NCI-H146 (cell line): ENCODE measurements at regions not wholly inside any gene's neighbourhood (a gene's known extent, or its start where the extent isn't known, plus 50 kb on each side); places are given as distances from the start of the nearest gene placed in this dataset.

Experiments used
- DNase-seq: peaks from one replicate; lab custom pipeline; 2025; lab: John Stamatoyannopoulos, UW

DNA sequence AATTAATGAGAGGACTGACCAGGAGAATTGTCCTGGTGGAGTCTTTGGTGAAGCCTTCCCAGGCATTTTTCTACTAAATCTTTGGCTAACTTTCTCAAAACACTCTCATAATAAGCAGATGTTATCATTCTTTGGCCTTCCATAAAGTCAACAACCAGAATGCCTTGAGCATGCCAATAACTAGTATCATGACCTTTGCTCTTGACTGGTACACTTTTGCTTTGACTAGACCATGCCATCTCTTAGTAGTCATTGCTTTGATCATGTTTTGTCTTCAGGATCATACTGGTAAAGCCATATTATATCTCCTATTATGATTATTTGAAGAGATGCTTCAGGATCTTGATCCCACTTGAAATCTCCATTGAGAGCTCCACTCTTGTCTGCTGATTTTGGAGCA, 506.9 kb downstream of the ELAVL2 start:
- DNase-seq = no peak

DNA sequence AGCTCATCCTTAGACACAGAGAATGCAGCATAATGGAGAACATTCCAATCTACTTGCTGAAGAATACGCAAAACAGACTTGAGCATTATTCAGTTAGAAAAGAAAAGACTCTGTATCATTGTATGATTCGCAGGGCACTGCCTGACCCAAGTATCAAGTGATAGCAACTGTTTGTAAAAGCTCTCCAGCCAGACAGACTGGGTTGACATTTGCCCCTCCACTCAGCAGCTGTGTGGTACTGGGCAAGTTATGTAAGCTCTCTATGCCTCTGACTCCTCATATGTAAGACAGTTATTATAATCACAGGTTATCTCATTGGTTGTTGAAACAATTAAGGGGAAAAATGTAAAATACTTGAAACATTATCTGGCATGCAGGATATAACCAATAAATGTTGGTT, 505.0 kb downstream of the ELAVL2 start:
- peak; percentile 74 for DNase-seq

DNA sequence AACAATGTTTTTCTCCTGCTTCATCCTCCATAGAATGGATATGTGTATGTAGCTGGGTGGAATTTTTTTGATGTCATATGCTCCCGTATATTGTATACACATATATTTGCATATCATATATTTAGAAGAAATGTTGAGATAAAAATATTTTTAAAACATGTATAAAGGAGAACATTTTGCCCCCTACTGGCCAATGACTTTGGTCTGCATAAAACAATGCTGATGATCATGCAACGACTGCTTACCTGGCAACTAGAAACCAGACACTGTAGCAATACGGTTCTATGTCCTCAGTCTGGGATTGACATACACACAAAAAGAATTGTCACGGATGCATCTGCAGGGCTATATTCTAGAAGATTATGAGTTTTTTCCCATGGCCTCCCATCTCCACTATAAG, 503.6 kb downstream of the ELAVL2 start:
- peak; percentile 9 for DNase-seq

DNA sequence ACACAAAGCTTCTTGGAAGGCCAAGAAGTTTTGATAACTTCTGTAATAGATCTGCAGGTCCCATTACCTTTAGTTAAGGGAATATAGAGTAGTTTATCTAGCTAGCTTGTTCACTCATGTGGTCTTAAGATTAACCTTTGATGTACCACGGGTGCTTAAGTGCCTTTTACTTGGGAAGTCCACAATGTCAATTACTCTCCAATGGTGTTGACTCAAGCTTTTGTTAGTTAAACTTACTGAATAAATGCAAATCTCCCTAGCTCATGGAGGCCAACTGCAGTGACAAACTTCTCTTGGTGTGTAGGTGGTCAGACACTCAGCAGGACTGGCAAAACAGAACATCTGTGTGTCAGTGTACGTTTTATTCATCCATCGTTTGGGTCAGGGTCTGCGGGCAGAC, 501.5 kb downstream of the ELAVL2 start:
- no peak for DNase-seq

DNA sequence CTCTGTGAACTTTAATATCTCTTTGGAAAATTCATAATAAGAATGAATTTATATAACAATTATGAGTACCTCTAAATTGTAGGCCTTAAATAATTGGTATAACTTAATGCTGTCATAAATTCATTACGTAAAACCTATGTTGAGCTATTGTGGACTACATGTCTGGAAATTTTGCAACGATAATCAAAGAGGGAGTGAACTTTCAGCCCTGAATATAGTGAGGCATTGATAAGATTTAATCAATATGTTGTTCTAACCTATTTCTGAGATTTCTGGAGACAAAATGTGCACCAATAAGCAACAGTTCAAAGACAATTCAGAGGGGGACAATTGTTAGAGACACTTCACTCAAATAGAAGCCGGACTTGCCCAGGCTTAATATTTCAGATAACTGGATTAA, 499.4 kb downstream of the ELAVL2 start:
- no peak for DNase-seq

DNA sequence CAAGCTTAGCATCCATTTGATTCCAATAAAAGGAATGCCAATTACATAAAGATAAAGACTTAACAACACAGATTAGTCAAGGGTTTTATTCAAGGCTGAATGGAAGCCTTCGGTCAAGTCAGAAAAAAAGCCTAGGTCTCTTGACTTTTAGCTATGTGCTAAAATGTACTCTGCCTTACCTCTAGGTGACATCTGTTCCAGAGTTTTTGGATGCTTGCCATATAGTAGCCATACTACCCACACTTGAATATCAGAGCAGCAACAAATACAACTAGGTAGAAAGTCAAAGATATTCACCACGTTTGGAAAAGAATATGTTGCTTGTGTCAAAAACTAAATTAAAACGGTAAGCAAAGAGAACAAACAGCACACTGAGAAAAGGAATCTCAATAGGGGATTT, 484.7 kb downstream of the ELAVL2 start:
- DNase-seq = no peak

DNA sequence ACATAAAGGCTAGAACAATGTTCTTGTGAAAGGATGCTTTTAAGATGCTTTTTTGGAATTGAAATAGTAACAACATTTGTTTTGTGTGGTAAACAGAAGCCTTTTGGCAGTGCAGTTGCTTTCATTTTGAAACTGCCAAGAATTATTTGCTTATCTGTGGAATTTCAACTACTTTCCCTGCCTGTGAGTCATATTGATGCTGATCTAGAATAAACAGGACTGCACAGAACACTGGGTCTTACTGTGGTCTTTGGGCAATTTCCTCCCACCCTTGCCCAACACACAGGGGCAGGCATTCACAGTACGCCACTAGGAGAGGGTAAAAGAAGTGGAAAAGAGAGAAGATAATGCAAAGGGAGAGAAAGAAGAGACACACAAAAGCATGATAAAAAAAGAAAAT, 483.7 kb downstream of the ELAVL2 start:
- DNase-seq = no peak

DNA sequence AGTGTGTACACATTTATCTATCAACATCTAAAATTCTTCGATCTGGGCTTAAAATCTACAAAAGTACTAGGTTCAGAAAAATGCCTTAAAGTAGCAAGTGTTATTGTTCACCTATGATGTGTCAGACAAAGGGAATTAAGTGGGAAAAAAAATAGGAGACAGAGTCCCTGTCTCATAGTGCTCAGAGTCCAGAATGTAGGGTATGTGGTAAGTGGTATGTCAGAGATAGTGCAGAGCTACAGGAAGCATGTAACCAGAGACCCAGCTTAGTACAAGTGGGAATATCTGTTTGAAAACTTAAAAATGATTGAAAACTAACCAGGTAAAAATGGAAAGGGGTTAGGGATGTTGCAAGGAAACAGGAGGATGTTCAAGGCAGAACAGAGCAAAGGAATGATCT, 482.8 kb downstream of the ELAVL2 start:
- DNase-seq = no peak

DNA sequence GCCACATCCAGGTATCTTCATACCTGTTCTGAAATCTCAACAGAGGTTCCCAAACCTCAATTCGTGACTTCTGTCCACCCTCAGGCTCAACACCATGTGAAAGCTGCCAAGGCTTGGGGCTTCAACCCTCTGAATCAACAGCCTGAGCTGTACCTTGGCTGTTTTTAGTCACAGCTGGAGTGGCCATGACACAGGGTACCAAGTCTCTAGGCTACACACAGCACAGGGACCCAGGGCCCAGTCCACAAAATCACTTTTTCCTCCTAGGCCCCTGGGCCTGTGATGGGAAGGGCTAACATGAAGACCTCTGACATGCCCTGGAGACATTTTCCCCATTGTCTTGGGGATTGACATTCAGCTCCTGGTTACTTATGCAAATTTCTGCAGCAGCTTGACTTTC, 464.9 kb downstream of the ELAVL2 start:
- no peak for DNase-seq

DNA sequence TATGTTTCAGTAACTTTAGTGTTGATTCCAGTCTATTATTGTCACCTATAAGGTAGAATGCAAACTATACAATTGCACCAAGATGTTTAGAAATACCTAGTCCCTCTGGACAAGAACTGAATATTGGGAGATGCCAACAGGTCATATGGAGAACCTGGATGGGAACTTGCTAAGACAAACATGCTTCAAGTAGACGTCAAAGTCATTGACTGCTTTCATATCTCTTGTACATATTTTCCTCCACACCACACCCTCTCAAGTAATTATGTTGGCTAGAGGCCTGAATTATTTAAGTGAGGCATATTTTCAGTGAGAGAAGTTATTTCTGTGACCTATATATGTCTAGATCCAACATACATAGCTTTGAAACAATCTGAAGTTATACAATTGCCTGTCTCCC, 453.3 kb downstream of the ELAVL2 start:
- no peak for DNase-seq

DNA sequence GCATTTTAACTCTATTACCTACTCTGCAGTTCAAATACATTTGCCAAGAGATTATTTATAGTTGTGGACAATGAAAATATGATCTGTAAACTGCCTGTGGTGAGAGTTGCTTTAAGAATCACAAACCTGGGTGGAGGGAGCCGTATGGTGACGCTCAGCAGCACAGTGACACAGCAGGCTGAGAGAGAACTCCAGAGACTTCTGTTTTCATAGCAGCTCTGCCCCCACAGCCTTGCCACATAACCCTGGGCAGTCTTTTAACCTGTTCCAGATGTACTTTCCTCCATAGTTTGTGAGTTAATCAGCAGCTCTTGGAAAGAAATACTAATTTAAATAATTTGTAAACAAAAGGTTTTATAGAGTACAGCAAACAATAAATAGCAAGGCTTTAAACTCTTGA, 450.5 kb downstream of the ELAVL2 start:
- no peak for DNase-seq

DNA sequence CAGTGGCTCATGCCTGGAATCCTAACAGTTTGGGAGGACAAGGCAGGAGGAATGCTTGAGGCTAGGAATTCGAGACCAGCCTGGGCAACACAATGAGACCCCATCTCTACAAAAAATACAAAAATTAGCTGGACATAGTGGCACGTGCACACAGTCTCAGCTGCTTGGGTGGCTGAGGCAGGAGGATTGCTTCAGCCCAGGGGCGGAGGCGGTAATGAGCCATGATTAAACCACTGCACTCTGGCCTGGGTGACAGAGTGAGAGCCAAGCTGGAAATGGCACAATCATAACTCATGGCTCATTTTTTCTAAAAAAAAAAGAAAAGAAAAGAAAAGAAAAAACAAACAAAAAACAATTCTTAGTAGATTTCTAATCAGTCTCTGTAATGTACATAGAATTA, 446.2 kb downstream of the ELAVL2 start:
- no peak for DNase-seq

DNA sequence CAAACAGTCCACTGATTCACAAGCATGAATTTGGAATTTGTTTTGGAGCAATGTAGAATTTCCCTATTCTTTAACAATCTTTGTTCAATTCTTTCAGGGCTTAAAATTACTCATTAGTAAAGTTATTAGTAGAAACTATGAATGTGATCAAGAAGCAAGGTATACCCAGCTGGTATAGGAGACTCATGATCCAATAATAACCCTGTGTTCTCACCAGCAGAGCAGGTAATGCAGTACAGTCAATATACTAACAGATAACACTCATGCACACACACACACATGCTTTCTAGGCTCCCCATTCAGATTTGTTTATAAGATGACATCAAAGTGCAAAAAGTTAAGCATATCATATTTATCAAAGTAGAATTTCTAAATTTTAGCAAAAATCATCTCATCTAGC, 445.2 kb downstream of the ELAVL2 start:
- no peak for DNase-seq

DNA sequence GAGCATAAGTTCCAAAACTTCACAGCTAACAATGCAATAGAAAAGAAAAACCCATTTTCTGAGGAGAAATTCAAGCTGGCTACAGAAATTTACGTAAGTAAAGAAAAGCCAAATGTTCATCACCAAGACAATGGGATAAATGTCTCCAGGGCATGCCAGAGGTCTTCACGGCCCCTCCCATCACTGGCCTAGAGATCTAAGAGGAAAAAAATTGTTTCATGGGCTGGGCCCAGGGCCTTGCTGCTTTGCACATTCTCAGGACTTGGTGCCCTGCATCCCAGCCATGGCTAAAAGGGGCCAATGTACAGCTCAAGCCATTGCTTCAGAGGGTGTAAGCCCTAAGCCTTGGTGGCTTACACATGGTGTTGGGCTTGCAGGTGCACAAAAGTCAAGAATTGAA, 443.6 kb downstream of the ELAVL2 start:
- DNase-seq = no peak

DNA sequence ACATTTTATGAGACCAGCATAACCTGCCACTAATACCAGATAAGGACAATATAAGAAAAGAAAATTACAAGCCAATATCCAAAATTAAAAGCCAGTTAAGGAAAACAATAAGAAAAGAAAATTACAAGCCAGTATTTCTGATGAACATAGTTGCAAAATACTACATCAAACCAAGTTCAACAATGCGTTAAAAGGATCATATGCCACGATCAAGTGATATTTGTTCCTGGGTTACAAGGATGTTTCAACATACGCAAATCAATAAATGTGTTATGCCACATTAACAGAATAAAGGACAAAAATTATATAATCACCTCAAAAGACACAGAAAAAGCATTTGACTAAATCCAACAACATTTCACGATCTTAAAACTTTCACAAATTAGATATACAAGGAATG, 431.9 kb downstream of the ELAVL2 start:
- no peak for DNase-seq

DNA sequence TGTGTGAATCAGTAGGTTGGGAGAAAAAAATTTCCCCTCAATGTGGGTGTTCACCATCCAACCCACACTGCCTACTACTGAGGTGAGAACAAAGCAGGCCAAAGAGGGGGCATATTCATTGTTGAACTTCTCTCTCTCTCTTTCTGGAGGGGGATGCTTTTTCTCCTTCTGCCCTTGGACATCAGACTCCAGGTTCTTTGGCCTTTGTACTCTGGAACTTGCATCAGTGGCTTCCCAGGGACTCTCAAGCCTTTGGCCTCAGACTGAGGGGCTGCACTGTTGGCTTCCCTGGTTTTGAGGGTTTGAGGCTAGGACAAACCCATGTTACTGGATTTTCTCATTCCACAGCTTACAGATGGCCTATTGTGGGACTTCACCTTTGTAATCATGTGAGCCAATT, 417.2 kb downstream of the ELAVL2 start:
- no peak for DNase-seq

DNA sequence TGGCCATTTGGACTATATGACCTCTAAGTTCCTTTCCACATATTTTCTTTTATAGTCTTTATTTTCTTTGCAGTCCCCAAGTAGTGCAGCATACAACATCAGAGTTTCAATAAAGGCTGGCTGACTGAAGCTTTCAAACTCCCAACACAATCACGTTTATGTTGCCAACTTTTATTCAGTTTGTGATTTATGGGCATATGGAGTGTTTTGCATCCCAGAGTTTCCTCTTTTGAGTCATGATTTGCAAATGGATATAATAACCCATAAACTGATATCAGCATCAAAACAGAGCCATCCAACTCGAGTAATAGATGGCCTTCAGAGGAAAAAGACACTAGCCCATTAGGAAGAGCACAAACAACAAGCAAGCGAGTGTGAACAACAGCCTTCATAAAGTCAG, 414.0 kb downstream of the ELAVL2 start:
- no peak for DNase-seq

DNA sequence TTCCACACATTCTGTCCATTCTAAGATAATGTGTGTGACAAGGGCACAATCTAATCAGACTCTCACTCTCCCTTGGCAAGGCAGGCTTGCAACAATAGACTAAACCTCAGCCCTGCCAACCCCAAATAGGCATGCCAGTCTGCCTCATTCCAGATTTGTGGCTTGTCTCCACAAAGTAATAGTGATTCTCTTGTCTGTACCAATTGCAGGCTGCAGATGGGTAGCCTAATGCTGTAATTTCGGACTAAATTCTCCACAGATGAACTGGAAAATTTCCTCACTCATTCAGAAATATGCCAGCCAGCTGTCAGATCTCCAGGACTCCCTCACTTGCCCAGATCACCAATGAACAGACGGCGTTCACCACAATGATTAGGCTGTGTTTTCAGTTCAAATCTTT, 413.6 kb downstream of the ELAVL2 start:
- no peak for DNase-seq

DNA sequence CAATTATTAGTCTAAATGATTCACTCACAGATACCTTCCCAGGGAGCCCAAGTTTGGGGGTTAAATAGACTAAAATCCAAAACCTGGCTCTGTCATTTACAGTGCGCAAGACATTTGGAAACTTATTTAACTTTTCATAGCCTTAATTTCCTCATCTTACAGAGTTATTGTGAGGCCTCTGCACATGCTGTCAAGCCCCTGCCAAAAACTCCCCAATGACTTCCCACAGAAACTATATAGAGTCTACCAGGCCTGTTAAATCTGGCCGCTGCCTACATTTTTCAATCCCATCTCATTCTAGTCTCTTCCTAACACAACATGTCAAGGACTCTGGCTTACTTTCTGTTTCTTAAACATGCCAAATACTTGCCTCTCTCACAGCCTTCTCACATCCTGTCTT, 412.5 kb downstream of the ELAVL2 start:
- no peak for DNase-seq

DNA sequence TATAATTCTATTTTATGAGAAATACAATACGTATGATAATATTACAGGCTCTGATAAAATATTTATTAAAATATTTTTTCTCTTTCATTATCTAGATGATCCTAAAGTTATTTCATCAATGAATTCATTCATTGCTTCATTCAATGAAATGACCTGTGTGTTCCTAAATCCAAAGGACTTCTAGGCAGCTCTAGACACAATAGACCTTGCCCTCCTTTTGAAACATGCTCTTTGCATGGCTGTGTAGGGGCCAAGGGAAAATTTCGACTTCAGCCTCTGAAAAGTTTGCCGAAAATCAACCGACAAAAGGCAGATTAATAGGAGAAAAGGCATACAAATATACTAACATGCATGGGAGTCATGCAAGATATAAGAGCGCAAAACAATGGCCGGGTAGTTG, 402.0 kb downstream of the ELAVL2 start:
- no peak for DNase-seq

DNA sequence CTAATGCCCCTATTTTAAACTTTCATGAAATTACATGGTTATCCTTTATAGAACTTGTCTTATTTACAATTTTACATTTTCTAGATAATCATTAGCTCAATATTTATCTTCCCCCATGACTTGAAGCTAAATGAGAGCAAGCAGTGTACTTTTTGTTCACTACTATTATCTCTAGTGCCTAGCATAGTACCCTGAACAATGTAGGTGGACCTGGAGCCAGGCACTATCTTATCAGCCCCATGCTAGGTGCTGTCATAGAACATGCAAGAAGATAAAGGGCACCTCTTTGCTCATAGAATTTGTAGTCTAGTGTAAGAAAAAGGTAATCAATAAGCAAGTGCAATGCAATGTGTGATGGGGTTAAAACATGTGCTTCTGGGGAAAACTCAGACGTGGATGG, 399.9 kb downstream of the ELAVL2 start:
- no peak for DNase-seq

DNA sequence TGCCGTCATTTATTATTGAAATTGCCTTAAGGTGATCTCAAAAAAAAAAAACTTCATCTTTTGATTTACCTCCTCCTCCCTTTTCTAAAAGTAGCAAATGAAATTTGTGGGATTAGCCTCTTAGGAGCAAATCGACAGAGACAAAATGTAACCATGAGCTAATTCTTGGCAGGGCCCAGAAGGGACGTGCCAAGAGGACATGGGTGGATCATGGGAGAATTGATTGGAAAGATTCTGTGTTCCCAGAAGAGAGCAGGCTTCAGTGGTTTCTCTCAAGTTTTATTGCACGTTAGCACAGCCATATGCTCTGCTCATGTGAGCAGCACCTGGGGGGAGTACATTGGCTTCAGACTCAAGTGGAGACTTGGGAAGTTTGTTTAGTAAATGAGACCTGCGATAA, 394.6 kb downstream of the ELAVL2 start:
- DNase-seq = no peak

DNA sequence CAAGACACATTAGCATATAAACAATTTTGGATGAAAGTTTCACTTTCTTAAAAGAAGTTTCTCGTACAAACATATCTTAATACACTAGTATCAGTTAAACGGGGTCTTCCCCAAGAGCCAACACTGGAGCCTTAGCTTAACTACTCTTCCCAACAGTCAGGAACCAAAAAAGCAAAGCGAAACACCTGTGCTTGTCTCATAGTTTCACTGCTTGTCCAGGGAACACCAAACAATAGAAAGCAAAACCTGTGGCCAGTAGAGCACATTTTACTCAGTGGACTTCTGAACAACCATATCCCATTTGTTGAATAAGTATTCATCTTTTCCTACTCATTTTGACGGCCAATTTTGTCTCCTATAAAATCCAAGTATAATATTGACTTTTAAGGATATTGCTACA, 391.4 kb downstream of the ELAVL2 start:
- no peak for DNase-seq

DNA sequence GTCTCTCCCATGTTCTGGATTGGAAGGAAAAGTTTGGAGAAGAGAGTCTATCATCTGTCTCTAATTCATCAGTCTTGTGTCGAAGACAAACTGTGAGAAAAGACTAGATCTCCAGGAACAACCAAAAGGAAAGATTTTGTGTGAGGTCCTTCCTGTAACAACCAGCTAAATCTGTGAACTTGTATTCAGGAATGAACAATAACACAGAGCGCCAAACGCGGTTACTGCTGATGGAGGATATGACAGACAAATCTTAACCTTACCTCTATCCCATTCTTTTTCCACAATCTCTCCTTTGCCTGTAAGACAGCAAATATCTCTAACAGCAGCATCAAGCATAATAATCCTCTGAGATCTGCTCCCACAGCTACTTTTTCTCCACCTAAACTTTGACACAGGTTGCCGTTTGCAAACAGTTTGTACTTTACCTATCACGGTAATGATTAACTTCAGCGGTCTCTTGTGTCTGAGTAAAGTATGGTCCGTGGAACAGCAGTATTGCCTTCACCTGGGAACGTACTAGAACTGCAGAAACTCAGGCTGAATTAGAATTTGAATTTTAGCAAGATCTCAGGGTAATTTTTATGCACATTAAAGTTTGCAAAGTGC, 387.6 kb downstream of the ELAVL2 start:
- DNase-seq = no peak

DNA sequence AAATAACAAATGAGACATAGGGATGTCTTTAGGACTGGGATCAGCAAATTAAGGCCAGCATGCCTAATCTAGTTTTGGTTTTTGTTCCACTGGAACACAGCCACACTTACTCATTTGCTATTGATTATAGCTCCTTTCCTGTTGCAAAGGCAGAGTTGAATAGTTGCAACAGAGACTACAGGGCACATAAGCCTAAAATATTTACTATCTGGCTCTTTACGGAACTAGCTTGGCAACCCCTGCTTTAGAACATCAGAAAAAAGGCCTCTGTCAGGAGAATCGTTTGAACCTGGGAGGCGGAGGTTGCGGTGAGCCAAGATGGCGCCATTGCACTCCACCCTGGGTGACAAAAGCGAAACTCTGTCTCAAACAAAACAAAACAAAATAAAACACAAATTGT, 384.8 kb downstream of the ELAVL2 start:
- no peak for DNase-seq
